ENCODE measurements at regions not wholly inside any gene's neighbourhood (a gene's known extent, or its start where the extent isn't known, plus 50 kb on each side); places are given as distances from the start of the nearest gene placed in this dataset.

DNA sequence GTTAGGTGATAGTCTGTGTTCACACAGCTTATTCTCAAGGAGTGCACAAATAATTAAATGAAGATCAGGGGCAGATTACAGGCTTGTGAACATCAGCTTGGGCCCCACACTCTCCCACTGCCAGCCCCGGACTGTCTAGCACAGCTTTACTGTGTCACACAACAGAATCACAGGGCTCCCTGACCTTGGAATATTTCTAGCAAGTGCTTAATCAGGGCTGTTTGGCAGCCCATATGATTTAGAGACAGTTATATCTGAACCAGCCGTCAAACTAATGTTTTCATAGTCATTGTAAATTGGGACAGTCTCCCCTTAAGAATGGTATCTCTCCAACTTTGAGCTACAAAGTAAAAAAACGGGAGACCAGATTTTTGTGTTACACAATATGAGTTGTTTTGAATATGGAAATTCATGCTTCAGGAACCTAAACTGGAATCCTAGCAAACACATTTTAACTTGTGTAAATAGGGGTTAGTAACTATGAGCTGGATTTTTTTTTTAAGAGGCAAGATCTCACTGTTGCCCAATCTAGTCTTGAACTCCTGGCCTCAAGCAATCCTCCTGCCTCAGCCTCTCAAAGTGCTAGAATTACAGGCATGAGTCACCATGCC, 517.6 kb downstream of the BNC2 start (continued):
- TF ChIP-seq, protein P1, sequence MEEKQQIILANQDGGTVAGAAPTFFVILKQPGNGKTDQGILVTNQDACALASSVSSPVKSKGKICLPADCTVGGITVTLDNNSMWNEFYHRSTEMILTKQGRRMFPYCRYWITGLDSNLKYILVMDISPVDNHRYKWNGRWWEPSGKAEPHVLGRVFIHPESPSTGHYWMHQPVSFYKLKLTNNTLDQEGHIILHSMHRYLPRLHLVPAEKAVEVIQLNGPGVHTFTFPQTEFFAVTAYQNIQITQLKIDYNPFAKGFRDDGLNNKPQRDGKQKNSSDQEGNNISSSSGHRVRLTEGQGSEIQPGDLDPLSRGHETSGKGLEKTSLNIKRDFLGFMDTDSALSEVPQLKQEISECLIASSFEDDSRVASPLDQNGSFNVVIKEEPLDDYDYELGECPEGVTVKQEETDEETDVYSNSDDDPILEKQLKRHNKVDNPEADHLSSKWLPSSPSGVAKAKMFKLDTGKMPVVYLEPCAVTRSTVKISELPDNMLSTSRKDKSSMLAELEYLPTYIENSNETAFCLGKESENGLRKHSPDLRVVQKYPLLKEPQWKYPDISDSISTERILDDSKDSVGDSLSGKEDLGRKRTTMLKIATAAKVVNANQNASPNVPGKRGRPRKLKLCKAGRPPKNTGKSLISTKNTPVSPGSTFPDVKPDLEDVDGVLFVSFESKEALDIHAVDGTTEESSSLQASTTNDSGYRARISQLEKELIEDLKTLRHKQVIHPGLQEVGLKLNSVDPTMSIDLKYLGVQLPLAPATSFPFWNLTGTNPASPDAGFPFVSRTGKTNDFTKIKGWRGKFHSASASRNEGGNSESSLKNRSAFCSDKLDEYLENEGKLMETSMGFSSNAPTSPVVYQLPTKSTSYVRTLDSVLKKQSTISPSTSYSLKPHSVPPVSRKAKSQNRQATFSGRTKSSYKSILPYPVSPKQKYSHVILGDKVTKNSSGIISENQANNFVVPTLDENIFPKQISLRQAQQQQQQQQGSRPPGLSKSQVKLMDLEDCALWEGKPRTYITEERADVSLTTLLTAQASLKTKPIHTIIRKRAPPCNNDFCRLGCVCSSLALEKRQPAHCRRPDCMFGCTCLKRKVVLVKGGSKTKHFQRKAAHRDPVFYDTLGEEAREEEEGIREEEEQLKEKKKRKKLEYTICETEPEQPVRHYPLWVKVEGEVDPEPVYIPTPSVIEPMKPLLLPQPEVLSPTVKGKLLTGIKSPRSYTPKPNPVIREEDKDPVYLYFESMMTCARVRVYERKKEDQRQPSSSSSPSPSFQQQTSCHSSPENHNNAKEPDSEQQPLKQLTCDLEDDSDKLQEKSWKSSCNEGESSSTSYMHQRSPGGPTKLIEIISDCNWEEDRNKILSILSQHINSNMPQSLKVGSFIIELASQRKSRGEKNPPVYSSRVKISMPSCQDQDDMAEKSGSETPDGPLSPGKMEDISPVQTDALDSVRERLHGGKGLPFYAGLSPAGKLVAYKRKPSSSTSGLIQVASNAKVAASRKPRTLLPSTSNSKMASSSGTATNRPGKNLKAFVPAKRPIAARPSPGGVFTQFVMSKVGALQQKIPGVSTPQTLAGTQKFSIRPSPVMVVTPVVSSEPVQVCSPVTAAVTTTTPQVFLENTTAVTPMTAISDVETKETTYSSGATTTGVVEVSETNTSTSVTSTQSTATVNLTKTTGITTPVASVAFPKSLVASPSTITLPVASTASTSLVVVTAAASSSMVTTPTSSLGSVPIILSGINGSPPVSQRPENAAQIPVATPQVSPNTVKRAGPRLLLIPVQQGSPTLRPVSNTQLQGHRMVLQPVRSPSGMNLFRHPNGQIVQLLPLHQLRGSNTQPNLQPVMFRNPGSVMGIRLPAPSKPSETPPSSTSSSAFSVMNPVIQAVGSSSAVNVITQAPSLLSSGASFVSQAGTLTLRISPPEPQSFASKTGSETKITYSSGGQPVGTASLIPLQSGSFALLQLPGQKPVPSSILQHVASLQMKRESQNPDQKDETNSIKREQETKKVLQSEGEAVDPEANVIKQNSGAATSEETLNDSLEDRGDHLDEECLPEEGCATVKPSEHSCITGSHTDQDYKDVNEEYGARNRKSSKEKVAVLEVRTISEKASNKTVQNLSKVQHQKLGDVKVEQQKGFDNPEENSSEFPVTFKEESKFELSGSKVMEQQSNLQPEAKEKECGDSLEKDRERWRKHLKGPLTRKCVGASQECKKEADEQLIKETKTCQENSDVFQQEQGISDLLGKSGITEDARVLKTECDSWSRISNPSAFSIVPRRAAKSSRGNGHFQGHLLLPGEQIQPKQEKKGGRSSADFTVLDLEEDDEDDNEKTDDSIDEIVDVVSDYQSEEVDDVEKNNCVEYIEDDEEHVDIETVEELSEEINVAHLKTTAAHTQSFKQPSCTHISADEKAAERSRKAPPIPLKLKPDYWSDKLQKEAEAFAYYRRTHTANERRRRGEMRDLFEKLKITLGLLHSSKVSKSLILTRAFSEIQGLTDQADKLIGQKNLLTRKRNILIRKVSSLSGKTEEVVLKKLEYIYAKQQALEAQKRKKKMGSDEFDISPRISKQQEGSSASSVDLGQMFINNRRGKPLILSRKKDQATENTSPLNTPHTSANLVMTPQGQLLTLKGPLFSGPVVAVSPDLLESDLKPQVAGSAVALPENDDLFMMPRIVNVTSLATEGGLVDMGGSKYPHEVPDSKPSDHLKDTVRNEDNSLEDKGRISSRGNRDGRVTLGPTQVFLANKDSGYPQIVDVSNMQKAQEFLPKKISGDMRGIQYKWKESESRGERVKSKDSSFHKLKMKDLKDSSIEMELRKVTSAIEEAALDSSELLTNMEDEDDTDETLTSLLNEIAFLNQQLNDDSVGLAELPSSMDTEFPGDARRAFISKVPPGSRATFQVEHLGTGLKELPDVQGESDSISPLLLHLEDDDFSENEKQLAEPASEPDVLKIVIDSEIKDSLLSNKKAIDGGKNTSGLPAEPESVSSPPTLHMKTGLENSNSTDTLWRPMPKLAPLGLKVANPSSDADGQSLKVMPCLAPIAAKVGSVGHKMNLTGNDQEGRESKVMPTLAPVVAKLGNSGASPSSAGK (IDR thresholded peaks at IDR 0.05) = no peak

Data from K562 (cell line).